Neural progenitor cell (in vitro differentiated cells): ENCODE measurements at regions not wholly inside any gene's neighbourhood (a gene's known extent, or its start where the extent isn't known, plus 50 kb on each side); places are given as distances from the start of the nearest gene placed in this dataset.
A peak's percentile ranks its signal among the peaks of the same experiment; 100 is the strongest.

Experiments
- DNase-seq: peaks from one replicate; pipeline ENCODE4 v3.0.0-alpha.2; 2016; ENCODE audit warnings: low spot score
- H2AFZ ChIP-seq: fragments of 200-600 bp; sonication (generic); replicated peaks from 2 replicates; pipeline ENCODE4 v1.6.1; 2016; ENCODE audit warnings: antibody characterized with exemption
- H3F3A ChIP-seq: fragments of 200-600 bp; sonication (generic); 2 replicates; pipeline ENCODE4 v1.6.1; 2016; ENCODE audit warnings: antibody characterized with exemption, low read depth
- H3K27ac ChIP-seq: fragments of 200-600 bp; sonication (generic); 2 replicates; pipeline ENCODE4 v1.5.1; 2016; ENCODE audit warnings: mild to moderate bottlenecking
- H3K27me3 ChIP-seq: fragments of 200-600 bp; sonication (generic); 2 replicates; pipeline ENCODE4 v1.6.1; 2016; ENCODE audit warnings: mild to moderate bottlenecking, moderate library complexity
- H3K36me3 ChIP-seq: fragments of 200-600 bp; sonication (generic); 2 replicates; pipeline ENCODE4 v1.5.1; 2016
- H3K4me1 ChIP-seq: fragments of 200-600 bp; sonication (generic); 2 replicates; pipeline ENCODE4 v1.6.1; 2016; ENCODE audit warnings: mixed run types
- H3K4me2 ChIP-seq: fragments of 200-600 bp; sonication (generic); 2 replicates; pipeline ENCODE4 v1.6.1; 2016
- H3K4me3 ChIP-seq: fragments of 200-600 bp; sonication (generic); 2 replicates; pipeline ENCODE4 v1.5.1; 2016
- H3K79me2 ChIP-seq: fragments of 200-600 bp; sonication (generic); 2 replicates; pipeline ENCODE4 v1.6.1; 2016; ENCODE audit warnings: low read depth
- H3K9ac ChIP-seq: fragments of 200-600 bp; sonication (generic); 2 replicates; pipeline ENCODE4 v1.6.1; 2016
- H3K9me3 ChIP-seq: fragments of 200-600 bp; sonication (generic); 2 replicates; pipeline ENCODE4 v1.5.1; 2016; ENCODE audit warnings: low read depth
- H4K20me1 ChIP-seq: fragments of 200-600 bp; sonication (generic); 2 replicates; pipeline ENCODE4 v1.6.1; 2016; ENCODE audit warnings: low read depth
- H3K27ac Mint-ChIP-seq: 3 replicates; pipeline ENCODE4 v1.8.0; 2021; ENCODE audit warnings: mixed read lengths
- H3K27me3 Mint-ChIP-seq: 2 replicates; pipeline ENCODE4 v1.8.0; 2022; ENCODE audit warnings: low read depth, mild to moderate bottlenecking, inconsistent platforms, moderate library complexity, mixed read lengths; ENCODE audit not compliant: insufficient read depth
- H3K36me3 Mint-ChIP-seq: 3 replicates; pipeline ENCODE4 v1.8.0; 2021; ENCODE audit warnings: mixed read lengths
- H3K4me1 Mint-ChIP-seq: 3 replicates; pipeline ENCODE4 v1.8.0; 2021; ENCODE audit warnings: mixed read lengths
- H3K4me3 Mint-ChIP-seq: 3 replicates; pipeline ENCODE4 v1.8.0; 2021; ENCODE audit warnings: mild to moderate bottlenecking, moderate library complexity, mixed read lengths
- H3K9me3 Mint-ChIP-seq: 3 replicates; pipeline ENCODE4 v1.8.0; 2020; ENCODE audit warnings: mixed read lengths
- CTCF ChIP-seq: fragments of 200-600 bp; sonication (generic); IDR thresholded peaks from 2 replicates; pipeline ENCODE4 v1.5.1; 2017; ENCODE audit warnings: antibody characterized with exemption, mild to moderate bottlenecking
- EZH2 ChIP-seq: fragments of 200-600 bp; sonication (generic); IDR thresholded peaks from 2 replicates; pipeline ENCODE4 v1.6.1; 2017; ENCODE audit warnings: antibody characterized with exemption, mild to moderate bottlenecking, moderate library complexity
- EZH2phosphoT487 ChIP-seq: fragments of 200-600 bp; sonication (generic); IDR thresholded peaks from 2 replicates; pipeline ENCODE4 v1.6.1; 2017; ENCODE audit warnings: antibody characterized with exemption

- Histone ChIP-seq H4K20me1 (no peaks in the 10 kb centered on the region), H3K9ac (no peak overlapping the region), H3K79me2 (no peaks in the 10 kb centered on the region), H3K27ac (no peak overlapping the region), H3K4me1 (no peaks in the 10 kb centered on the region), H3F3A (no peaks in the 10 kb centered on the region), H3K36me3 (no peaks in the 10 kb centered on the region), H3K9me3 (no peaks in the 10 kb centered on the region), H2AFZ (peak overlapping the region; percentile 48), H3K4me2 (no peak overlapping the region), H3K27me3 (no peaks in the 10 kb centered on the region), H3K4me3 (no peak overlapping the region)
- no peaks in the 10 kb centered on the region for H3K36me3 Mint-ChIP-seq
- H3K9me3 Mint-ChIP-seq = no peaks in the 10 kb centered on the region
- H3K27ac Mint-ChIP-seq = no peak overlapping the region
- no peak for DNase-seq
- no peak for TF ChIP-seq EZH2
- no peak for TF ChIP-seq CTCF
- TF ChIP-seq EZH2phosphoT487 = no peak
- no peak overlapping the region for H3K4me3 Mint-ChIP-seq
- H3K4me1 Mint-ChIP-seq = no peaks in the 10 kb centered on the region
- H3K27me3 Mint-ChIP-seq = peaks cover 3% of the 10 kb centered on the region
These were observed 114.9 kb upstream of the ARX start for GRCh38 chrX:25130619-25131018.

- Histone ChIP-seq H3K4me3 (no peak overlapping the region), H3K4me2 (no peak overlapping the region), H3K9ac (no peak overlapping the region), H4K20me1 (no peaks in the 10 kb centered on the region), H3K9me3 (no peaks in the 10 kb centered on the region), H3K27ac (no peak overlapping the region), H3K79me2 (no peaks in the 10 kb centered on the region), H3K27me3 (no peaks in the 10 kb centered on the region), H3F3A (no peaks in the 10 kb centered on the region), H2AFZ (no peak overlapping the region), H3K4me1 (no peaks in the 10 kb centered on the region), H3K36me3 (no peaks in the 10 kb centered on the region)
- peaks cover 2% of the 10 kb centered on the region for H3K36me3 Mint-ChIP-seq
- H3K27ac Mint-ChIP-seq = no peak overlapping the region
- no peak for DNase-seq
- H3K9me3 Mint-ChIP-seq = peaks cover 11% of the 10 kb centered on the region
- H3K4me3 Mint-ChIP-seq = no peak overlapping the region
- TF ChIP-seq CTCF = no peak
- no peaks in the 10 kb centered on the region for H3K4me1 Mint-ChIP-seq
- peaks cover 3% of the 10 kb centered on the region for H3K27me3 Mint-ChIP-seq
These were observed 109.7 kb upstream of the ARX start for GRCh38 chrX:25125483-25125882.

- Mint-ChIP-seq H3K4me3 (no peak overlapping the region), H3K4me1 (no peaks in the 10 kb centered on the region), H3K36me3 (peaks cover 2% of the 10 kb centered on the region), H3K9me3 (peaks cover 13% of the 10 kb centered on the region), H3K27ac (no peak overlapping the region), H3K27me3 (peaks cover 3% of the 10 kb centered on the region)
- no peak for DNase-seq
- Histone ChIP-seq H3K27ac (no peak overlapping the region), H3K9ac (no peak overlapping the region), H3K9me3 (no peaks in the 10 kb centered on the region), H3K4me1 (no peaks in the 10 kb centered on the region), H3F3A (no peaks in the 10 kb centered on the region), H3K36me3 (no peaks in the 10 kb centered on the region), H3K27me3 (no peaks in the 10 kb centered on the region), H2AFZ (no peak overlapping the region), H3K79me2 (no peaks in the 10 kb centered on the region), H3K4me3 (no peak overlapping the region), H3K4me2 (no peak overlapping the region), H4K20me1 (no peaks in the 10 kb centered on the region)
- no peak for TF ChIP-seq EZH2phosphoT487
- no peak for TF ChIP-seq EZH2
- TF ChIP-seq CTCF = no peak
These were observed 108.6 kb upstream of the ARX start for GRCh38 chrX:25124391-25124790.

- Histone ChIP-seq H2AFZ (no peak overlapping the region), H3K4me3 (no peak overlapping the region), H3F3A (no peaks in the 10 kb centered on the region), H3K9ac (no peak overlapping the region), H3K27me3 (no peaks in the 10 kb centered on the region), H3K36me3 (no peaks in the 10 kb centered on the region), H3K4me1 (peaks cover 5% of the 10 kb centered on the region), H4K20me1 (no peaks in the 10 kb centered on the region), H3K4me2 (no peak overlapping the region), H3K9me3 (no peaks in the 10 kb centered on the region), H3K27ac (no peak overlapping the region), H3K79me2 (no peaks in the 10 kb centered on the region)
- no peak for DNase-seq
- no peaks in the 10 kb centered on the region for H3K4me1 Mint-ChIP-seq
- no peak overlapping the region for H3K4me3 Mint-ChIP-seq
- TF ChIP-seq EZH2 (no peak), CTCF (no peak), EZH2phosphoT487 (no peak)
- H3K27ac Mint-ChIP-seq = no peak overlapping the region
- H3K27me3 Mint-ChIP-seq = peaks cover 10% of the 10 kb centered on the region
- no peaks in the 10 kb centered on the region for H3K36me3 Mint-ChIP-seq
- no peaks in the 10 kb centered on the region for H3K9me3 Mint-ChIP-seq
These were observed 96.4 kb upstream of the ARX start for GRCh38 chrX:25112156-25112555.
